Glomerular endothelial cell (primary cell): ENCODE measurements at regions not wholly inside any gene's neighbourhood (a gene's known extent, or its start where the extent isn't known, plus 50 kb on each side); places are given as distances from the start of the nearest gene placed in this dataset.

Source experiments
- DNase-seq: peaks from one replicate; pipeline ENCODE4 v3.0.0-alpha.2; 2011; ENCODE audit warnings: low read depth, low spot score; ENCODE audit errors: extremely low read depth

DNA sequence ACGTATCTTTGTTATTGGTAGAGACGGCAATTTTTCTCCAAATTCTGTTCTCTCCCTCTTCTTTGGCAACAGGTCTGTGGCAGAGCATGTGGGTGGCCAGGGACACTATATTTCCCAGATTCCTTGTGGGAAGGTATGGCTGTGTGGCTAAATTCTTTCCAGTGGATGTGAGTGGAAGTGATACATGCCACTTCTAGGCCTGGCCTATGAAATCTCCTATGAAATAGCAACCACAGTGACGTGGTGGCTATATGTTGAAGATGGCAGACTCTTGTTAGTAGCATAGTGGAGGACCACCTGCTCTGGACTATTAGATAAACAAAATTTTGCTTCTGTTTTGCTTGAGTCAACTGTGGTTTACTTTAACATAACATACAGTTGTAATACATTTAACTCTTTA, 243.3 kb downstream of the IL20RB start:
- no peak for DNase-seq

DNA sequence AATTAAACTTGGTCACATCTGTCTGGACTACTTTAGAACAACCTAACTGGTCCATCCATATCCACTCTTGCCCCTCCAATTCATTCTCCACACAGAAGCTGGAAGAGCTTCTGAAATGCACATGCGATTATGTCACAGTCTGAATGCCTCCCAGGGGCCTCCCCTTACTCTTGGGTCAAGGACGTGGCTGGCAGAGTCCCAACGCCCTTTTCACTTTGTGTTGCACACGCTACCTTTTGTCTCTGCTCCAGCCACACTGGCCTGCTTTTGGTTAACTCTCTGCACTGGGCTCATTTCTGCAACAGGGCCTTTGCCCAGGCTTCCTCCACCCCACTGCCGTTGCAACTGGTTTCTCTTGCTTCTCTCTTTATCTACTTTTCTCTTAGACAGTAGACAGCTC, 245.2 kb downstream of the IL20RB start:
- no peak for DNase-seq

DNA sequence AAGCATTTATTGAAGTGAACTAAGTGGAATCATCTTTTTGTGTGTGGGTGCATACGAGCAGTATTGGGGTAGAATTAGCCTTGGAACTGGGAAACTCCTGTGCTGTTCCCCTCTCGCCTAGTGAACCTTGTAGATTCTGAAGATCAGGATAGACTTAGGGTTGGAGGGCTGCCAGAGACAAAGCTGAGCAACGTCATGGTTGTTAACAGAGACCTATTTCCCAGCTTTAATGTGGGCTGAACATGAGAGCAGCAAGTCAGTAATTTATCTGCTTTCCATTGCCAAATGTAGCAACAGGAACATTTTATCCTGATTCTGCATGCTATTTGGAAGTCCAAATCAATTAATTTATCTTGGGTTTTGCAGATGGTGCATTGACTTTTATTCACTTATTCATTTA, 246.6 kb downstream of the IL20RB start:
- DNase-seq: no peak

DNA sequence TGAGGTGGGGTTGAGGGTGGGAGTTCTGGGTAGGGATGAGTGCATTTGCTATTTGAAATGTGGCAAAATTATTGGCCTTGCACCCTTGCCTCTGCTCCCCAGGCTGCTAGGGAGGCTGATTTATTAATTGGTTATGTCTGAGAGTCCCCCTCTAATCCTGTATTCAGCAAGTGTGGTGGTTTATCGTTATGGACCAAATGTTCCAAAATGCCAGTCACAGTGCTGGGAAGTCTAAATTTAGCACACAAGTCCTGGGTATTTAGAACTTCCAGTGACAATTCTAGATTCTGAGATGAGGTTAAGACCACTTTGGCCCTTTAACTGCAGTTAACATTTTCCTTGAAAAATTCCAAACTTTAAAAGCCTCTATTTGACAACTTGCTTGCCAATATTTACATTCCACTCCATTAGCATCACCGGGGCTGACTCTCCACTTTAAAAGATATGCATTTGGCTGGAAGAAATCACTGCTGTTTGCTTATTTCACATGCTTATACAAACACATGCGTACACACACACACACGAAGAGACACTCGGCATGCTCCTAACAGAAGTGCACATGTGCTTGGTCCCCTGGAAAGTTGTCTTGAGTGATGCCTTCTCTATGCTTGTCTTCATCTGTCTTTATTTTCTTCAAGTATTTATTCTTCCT, 247.7 kb downstream of the IL20RB start:
- no peak for DNase-seq

DNA sequence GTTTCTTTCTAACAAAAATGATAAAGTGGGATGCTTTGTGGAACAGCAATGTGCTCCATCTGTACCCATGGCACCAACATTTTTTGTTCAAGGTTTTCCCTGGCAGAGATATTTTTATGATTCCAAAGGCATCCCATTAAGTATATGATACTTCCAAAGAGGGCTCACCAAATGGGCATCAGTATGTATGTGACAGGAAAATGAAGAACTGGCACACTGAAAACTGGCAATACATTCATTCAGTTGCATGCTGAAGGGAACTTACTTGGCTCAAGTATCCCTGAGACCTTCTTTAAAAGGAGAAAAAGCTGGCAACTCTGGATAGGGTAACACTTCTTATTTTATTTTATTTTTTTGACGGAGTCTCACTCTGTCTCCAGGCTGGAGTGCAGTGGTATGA, 249.8 kb downstream of the IL20RB start:
- DNase-seq: no peak

DNA sequence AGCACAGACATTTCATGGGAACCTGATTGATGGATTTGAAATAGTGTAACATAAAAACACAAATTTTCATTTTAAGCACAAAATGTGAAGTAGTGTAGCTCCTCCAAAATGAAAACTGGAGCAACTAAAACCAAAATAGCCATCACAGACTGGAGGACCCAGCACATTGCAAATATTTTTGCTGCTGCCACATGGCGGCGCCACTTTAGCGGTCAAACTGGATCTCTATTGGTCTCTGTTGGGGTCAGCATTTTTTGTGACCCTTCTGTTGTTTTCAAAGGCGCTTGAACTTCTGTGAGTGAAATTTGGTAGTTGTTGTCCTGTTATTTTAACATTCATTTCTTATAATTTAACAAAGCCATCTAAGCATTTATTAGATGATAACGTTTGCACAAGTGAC, 259.9 kb downstream of the IL20RB start:
- no peak for DNase-seq

DNA sequence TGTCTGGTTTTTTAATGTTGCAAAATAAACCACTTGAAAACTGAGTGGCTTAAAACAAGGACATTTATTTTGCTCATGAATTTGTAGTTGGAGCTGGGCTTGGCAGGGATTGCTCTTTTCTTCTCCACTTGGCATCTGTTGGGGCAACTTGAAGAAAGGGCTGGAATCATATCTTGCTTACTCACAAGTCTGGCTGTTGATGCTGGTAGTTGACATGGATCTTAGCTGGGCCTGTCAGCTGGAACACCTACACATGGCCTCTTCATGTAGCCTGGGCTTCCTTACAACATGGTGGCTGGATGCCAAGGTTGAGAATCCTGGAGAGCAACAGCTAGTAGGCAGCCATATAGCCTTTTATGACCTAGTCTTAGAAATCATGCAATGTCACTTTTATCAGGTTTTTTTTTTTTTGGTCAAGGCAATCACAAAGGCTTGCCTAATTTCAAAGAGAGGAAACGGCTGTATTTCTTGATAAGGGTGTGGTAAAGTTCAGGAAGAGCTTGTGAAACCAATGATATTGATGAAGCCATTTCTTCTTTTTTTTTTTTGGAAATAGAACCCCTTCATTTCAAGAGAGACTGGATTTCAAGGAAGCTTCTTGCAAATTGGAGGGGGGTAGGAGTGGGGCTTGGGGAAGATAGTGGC, 262.1 kb downstream of the IL20RB start:
- DNase-seq: no peak

DNA sequence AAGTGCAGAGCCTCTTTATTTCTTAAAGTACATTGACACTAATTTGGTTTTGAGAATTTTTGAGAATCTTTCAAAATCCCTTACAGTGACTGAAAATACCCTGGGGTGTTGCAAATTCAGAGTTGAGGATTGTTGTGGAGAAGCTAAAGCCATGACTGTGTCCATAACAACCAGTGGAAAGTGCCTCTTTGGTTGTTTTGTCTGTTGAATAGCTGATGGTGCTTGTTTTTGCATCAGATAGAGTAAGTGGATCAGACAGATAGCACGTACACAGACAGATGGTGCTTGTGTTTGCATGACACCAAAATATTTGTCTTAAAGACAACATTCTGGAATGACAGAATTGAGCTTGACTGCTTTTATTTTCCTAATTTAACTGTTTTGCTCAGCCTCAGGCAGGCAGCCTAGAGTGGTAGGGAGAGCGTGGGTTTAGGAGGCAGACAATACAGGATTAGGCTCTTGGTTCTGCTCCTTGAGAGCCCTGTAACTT, 265.0 kb downstream of the IL20RB start:
- DNase-seq: no peak

DNA sequence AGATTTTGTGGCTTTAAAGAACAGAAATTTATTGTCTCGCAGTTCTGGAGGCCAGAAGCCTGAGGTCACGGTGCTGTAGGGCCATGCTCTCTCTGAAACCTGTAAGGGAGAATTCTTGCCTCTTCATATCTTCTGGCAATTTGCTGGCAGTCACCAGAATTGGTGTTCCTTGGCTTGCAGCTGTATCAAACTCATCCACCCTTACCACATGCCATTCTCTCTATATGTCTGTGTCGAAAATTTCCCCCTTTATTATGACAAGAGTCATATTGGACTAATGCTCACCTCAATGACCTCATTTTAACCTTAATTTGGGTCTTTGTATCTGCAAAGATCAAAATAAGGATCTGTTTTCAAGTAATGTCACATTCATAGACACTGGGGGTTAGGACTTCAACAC, 266.7 kb downstream of the IL20RB start:
- DNase-seq: no peak

DNA sequence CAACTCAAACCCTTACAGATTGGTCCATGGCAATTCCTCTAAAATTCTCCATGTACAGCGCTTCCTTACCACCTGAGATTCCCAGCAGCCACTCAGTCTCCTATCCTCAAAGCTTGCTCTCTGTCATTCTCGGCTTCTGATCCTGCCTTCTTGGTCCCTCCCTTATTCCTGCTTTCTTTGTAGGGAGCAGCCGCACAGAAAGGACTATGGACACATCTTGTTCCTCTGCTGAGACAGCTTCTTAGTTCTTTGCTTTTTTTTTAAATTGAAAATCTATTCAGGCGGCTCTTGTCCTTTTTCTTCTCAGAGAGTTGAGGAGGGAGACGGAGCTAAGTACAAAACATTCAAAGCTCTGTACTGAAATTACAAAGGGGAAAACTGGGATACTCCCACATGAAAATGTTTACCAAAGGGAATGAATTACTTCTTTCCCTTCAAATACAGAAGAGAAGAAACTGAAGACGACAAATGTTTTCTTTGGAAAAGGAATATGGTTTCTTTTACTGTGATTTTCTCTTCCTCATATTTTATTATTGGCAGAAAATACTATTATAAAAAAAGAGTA, 285.1 kb downstream of the IL20RB start:
- DNase-seq: no peak

DNA sequence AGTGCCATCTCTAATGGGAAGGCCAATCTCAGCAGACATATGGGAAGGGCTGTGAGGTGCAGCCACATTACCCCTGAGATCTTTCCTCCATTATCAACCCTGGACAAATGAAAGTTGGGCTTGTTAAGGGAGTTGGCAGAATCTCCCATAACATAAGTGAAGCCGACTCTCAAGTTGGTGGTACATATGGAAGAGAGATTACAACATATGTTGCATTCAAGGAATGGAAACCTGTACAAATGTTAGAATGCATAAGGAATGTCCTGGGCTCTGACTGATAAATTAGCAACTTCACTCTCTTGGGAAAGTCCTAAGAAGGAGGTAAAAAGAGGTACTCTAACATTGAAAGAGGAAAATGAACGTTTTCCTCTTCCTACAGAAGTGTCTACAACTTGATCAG, 288.7 kb downstream of the IL20RB start:
- DNase-seq: no peak

DNA sequence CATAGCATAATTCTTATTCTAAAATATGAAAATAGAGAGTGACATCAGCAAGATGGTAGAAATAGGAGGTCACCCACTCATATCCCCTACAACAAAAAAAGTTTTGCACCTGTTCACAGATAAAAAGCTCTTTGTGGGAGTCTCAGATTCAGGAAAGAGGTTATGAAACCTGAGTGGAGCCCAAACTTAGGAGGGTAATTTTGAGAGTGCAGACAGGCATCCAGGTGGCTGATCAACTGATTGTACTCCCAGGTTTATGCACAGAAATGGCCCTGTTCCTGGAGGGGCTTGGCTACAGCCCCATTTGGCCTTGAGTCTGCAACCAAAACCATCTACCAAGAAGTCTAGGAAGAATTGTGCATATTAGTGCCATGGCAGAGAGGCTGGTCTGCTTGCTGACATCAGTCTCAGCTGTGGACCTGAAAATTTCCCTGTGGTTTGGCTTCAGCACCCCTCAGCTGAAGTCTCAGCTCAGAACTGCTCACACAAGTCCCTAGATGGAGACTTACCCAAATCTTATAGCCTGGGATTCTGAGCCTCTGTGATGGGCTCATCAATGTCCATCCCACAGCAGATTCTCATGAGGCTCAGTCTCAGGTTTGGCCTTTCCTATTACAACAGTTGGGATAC, 291.6 kb downstream of the IL20RB start:
- no peak for DNase-seq

DNA sequence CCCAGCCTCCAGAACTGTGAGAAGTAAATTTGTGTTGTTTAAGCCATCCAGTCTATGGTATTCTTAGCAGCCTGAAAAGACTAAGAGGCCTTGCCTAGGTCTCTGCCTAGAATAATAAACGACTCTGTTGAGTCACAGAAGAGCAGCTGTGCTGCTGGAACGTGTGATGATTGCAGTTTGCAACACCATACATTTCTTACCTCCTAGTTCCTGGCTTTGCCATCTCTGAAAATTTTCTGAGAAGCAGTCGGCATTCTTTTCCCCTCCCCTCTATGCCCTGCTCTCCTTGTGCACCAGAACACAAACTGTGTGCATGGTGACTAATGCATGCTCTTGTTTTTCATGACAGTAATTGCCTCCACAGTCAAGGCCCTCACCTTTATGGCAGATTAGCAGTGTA, 301.3 kb downstream of the IL20RB start:
- no peak for DNase-seq

DNA sequence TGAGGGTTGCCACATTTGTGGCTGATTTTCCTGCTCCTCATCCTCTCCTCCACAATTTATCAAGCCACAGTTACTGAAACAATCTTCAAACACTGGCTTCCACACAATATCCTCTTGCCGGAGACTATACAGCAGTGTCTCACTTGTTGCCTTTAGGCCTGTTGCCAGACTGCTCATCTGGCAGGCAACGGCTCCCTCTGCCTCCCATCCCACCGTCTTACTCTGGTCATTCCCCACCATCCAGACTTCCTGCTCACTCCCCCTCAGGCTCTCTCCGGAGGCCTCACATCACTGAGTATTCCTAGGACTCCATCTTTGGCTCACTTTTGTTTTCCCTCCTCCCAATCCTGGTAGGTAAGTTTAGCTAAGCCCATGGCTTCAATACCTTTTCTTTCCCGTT, 301.9 kb downstream of the IL20RB start:
- no peak for DNase-seq

DNA sequence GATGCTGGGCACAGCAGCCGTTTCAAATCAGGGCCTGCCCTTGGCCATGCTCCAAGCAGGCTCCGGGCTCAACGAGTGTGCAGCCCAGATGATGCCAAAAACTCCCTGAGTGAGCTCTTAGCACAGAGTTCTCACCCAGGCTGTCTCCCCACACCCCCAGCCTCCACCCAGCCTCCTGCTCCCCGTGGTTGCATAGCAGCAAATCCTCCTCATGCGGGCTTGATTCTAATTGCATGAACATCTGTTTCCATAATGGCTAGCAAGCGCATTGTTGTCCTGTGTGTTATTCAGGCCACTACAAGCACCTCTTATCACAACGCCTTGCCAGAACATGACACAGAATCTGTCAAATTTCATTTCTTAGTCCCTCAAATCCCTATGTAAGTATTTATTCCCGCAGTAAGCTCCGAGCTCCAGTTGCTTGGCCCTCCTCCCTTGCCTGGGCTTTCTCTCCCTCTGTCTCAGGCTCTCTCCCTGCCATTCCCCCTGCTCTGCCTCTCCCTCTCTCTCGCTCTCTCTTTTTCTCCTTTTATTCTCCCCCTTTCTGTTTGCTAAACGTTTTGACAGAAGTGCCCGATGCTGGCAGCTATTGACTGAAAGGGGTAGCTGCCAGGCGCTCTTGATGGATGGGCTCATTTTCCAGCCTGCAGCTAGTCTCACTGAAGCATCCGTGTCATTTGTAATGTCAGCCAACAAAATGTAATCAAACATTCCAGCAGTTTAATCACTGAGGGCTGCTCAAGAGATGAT, 306.5 kb downstream of the IL20RB start:
- no peak for DNase-seq

DNA sequence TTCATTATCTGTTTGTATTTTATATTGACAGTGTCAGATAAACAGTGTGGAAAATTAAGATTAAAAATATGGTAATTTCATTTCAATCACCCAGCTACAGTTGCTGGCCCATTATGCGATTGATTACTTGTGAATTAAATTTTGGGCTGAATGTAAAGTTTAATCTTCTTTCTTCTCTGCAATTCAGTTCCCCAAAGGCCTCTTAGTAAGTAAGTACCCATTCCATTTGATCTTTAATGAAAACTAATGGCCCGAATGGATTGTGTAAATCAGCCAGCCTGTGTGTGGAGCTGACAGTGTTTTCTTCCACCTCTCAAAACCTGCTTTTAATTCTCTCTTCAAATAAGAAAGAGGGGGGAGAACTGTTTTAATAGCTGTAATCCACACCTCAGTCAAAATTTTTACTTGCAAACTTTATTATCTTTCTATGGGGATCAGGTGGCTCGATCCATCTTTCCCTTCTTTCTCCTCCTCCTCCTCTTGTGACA, 307.1 kb downstream of the IL20RB start:
- no peak for DNase-seq

DNA sequence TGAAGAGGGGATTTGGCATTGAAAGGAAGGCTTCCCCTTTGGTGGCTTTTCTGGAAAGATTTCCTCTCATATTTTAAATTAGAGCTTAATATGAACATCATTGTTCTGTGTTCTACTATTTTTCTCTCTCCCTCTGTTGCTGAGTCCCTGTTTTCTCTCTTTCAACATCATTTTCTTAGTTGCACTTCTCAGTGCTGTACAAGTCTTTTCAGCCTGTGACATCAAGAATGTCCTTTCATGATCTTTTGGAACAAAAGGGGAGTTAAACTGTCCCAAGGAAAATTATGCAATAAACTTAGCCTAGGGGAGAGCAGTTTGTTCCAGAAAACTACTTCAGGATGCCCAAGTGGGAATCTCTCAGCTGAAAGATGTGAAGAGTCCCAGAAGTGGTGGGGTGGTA, 325.1 kb downstream of the IL20RB start:
- DNase-seq: no peak

DNA sequence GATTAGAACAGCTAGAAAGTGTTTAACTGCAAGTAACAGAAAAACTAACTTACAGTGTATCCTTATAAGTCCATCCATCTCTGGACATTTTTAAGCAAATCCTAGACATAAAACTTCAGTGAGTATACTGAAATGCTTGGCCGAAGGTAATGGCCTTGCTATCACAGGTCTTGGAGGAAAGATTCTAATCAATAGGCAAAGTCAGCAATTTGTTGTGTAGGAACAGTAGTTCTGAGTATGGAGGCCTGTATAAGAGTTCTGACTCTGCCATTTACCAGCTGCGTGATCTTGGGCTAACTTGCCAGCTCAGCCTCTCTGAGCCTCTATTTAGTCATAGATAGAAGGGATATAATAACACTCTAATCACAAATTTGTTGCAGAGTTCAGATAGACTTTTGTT, 328.1 kb downstream of the IL20RB start:
- no peak for DNase-seq

DNA sequence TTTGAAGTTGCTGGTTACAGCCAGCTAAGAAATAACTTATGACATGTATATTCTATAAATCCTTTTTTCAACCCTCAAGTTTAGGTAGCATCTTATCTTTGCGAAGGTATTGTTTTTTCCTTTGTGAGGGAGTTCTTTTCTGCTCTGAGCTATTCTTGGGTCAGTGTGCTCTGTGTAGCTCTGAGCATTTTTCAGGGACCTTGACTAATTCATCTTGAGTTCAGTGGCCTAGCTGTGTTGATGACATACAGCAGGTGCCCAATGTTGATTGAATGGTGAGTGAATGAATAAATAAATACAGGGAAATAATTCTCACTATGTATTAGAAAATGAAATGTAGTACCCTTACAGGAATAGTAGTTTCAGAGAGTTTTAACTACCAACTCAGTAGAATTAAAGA, 335.3 kb downstream of the IL20RB start:
- DNase-seq: no peak

DNA sequence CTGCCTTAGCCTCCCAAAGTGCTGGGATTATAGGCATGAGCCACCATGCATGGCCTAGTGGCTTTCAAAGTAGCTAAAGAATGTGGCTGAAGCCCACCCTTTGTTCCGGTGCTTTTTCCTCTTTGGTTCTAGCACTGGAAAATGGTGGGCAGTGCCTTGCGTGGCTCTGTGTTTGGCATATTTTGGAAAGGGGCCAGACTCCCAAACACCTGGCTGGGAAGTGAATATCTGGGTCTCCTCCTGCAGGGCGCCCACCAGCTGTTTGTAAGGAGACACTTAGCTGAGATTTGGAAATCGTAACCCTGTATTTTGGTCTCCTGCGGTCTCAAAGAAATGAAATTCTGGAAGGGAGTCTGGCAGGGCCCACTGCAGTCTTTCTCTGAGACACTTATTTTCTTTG, 336.4 kb downstream of the IL20RB start:
- DNase-seq: no peak

DNA sequence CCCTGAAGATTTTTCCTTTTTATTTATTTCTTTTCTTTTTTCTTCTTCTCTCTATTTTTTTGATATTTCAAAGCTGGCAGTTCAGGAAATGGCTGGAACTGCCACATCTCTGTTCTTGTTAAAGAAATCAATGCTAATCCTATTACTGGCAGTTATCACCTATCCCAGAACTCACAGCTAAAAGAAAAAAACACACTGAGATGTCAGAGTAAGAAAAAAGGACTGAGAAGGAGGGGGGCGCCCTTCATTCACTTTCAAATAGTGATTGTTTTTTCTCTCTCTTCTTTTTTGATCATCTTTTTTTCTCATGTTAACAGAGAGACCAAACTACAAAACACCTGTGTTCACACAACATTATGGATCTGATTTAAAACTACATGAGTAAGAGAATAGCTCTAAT, 337.1 kb downstream of the IL20RB start:
- no peak for DNase-seq
